ENCODE measurements at regions not wholly inside any gene's neighbourhood (a gene's known extent, or its start where the extent isn't known, plus 50 kb on each side); places are given as distances from the start of the nearest gene placed in this dataset. TPM values are rescaled to one million over a fixed set of nuclear protein-coding genes. Genes with fewer than 3 reads are reported as not detected.

Small RNA genes in the stretch of these regions (small RNA-seq; reads per million reads assigned to genes)
- gene ABBA01006766.1 (ENCODE audit: insufficient read depth, insufficient read length, low read depth, low replicate concordance), result not detected
- gene NMTRS-TGA3-1 (ENCODE audit: insufficient read depth, insufficient read length, low read depth, low replicate concordance), result not detected
